ENCODE measurements at regions not wholly inside any gene's neighbourhood (a gene's known extent, or its start where the extent isn't known, plus 50 kb on each side); places are given as distances from the start of the nearest gene placed in this dataset.

- TF ChIP-seq CTCF (IDR thresholded peaks at IDR 0.05; ENCODE audit: low read length) = no peak
- TF ChIP-seq EZH2 (IDR thresholded peaks at IDR 0.05; ENCODE audit: borderline replicate concordance, low read length) = no peak
These were observed 270.9 kb downstream of the COG6 start for GRCh38 chr13:39926345-39926744.
